WTC11 (cell line): ENCODE measurements at regions not wholly inside any gene's neighbourhood (a gene's known extent, or its start where the extent isn't known, plus 50 kb on each side); places are given as distances from the start of the nearest gene placed in this dataset.

Experiments
- CREM ChIP-seq: sonication (generic); formaldehyde crosslinking; IDR thresholded peaks from 2 replicates; pipeline ENCODE4 v1.8.1; 2022; ENCODE audit warnings: mild to moderate bottlenecking, missing genetic modification reagents, moderate library complexity
- CTCF ChIP-seq: fragments of 200-600 bp; IDR thresholded peaks from 2 replicates; pipeline ENCODE4 v1.8.0; 2022; ENCODE audit warnings: antibody characterized with exemption
- E2F1 ChIP-seq: sonication (generic); formaldehyde crosslinking; IDR thresholded peaks from 2 replicates; pipeline ENCODE4 v1.8.0; 2022; ENCODE audit warnings: mild to moderate bottlenecking, missing genetic modification reagents
- ESRRA ChIP-seq: sonication (generic); formaldehyde crosslinking; IDR thresholded peaks from 2 replicates; pipeline ENCODE4 v1.8.1; 2022; ENCODE audit warnings: mild to moderate bottlenecking, missing genetic modification reagents, borderline replicate concordance
- FOXJ3 ChIP-seq: sonication (generic); formaldehyde crosslinking; IDR thresholded peaks from 2 replicates; pipeline ENCODE4 v1.9.0; 2021; ENCODE audit warnings: missing genetic modification reagents, mild to moderate bottlenecking, borderline replicate concordance
- HMGXB4 ChIP-seq: sonication (generic); formaldehyde crosslinking; IDR thresholded peaks from 2 replicates; pipeline ENCODE4 v1.8.1; 2023; ENCODE audit warnings: mild to moderate bottlenecking, moderate library complexity, missing genetic modification reagents
- MAX ChIP-seq: sonication (generic); formaldehyde crosslinking; IDR thresholded peaks from 2 replicates; pipeline ENCODE4 v1.8.0; 2022; ENCODE audit warnings: mild to moderate bottlenecking, missing genetic modification reagents
- SMAD4 ChIP-seq: sonication (generic); formaldehyde crosslinking; IDR thresholded peaks from 2 replicates; pipeline ENCODE4 v1.8.0; 2022; ENCODE audit warnings: mild to moderate bottlenecking, missing genetic modification reagents
- SP1 ChIP-seq: sonication (generic); formaldehyde crosslinking; conservative IDR thresholded peaks from 2 replicates; pipeline ENCODE4 v1.8.1; 2022; ENCODE audit warnings: missing genetic modification reagents
- ZBTB43 ChIP-seq: sonication (generic); formaldehyde crosslinking; IDR thresholded peaks from 2 replicates; pipeline ENCODE4 v1.8.1; 2023; ENCODE audit warnings: mild to moderate bottlenecking, missing genetic modification reagents
- ZNF121 ChIP-seq: sonication (generic); formaldehyde crosslinking; IDR thresholded peaks from 2 replicates; pipeline ENCODE4 v1.8.0; 2023; ENCODE audit warnings: missing genetic modification reagents
- ZNF138 ChIP-seq: sonication (generic); formaldehyde crosslinking; conservative IDR thresholded peaks from 2 replicates; pipeline ENCODE4 v1.8.1; 2022; ENCODE audit warnings: mild to moderate bottlenecking, moderate library complexity, missing genetic modification reagents
- ZNF263 ChIP-seq: sonication (generic); formaldehyde crosslinking; IDR thresholded peaks from 2 replicates; pipeline ENCODE4 v1.8.1; 2022; ENCODE audit warnings: low read depth, mild to moderate bottlenecking, moderate library complexity, missing genetic modification reagents

- no peak for TF ChIP-seq CTCF
- no peak for TF ChIP-seq ZBTB43
- no peak for TF ChIP-seq HMGXB4
- TF ChIP-seq E2F1, result no peak
- no peak for TF ChIP-seq ZNF263 (CRISPR knock-in tag)
- TF ChIP-seq MAX, result no peak
- no peak for TF ChIP-seq FOXJ3 (CRISPR knock-in tag)
- no peak for TF ChIP-seq SMAD4 (CRISPR knock-in tag)
- TF ChIP-seq SP1 (CRISPR knock-in tag), result no peak
- no peak for TF ChIP-seq ZNF138 (CRISPR knock-in tag)
- TF ChIP-seq ZNF121 (CRISPR knock-in tag), result no peak
- TF ChIP-seq CREM (CRISPR knock-in tag), result no peak
- TF ChIP-seq ESRRA (CRISPR knock-in tag), result no peak
These were observed 87.1 kb downstream of the ALG10 start for GRCh38 chr12:34109390-34109789.
